ENCODE measurements at regions not wholly inside any gene's neighbourhood (a gene's known extent, or its start where the extent isn't known, plus 50 kb on each side); places are given as distances from the start of the nearest gene placed in this dataset.

DNA sequence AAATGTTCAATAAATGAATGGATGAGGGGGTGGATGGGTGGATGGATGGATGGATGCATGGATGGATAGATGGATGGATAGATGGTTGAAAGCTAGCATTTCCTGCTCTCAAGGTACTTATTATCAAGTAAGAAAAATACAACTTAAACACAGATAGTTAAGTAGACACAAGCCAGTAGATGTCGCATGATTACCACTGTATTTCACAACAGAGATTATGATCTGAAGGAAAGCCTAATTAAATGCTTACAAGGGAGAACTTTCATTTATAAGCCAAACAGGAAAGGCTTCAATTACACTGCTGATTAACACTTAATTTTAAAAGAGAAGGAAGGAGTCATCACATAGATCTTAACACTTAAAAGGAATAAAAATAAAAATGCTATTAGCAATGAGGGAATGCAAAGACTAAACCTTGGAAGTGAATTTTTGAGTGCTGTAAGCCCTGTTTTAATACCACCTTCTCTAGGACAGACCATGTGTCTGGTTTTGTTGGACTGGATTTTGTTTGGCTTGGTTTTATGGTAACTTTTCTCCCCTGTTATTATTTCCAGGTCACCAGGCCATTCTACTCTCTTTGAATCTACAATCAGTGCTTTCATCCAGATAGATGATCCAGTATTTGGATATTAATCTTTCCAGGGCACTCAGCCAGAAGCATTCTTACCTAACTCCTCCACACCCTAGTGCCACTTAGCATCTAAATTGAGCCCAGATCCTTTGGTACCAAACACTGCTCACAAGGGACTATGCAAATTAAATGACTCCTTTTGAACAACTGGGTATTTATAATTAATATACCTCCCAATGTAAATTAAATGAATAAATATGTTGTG lies 75.5 kb upstream of the SLC39A8 start:
- TF ChIP-seq EZH2 (IDR thresholded peaks at IDR 0.05; ENCODE audit: low read length): no peak
- TF ChIP-seq, protein P1, sequence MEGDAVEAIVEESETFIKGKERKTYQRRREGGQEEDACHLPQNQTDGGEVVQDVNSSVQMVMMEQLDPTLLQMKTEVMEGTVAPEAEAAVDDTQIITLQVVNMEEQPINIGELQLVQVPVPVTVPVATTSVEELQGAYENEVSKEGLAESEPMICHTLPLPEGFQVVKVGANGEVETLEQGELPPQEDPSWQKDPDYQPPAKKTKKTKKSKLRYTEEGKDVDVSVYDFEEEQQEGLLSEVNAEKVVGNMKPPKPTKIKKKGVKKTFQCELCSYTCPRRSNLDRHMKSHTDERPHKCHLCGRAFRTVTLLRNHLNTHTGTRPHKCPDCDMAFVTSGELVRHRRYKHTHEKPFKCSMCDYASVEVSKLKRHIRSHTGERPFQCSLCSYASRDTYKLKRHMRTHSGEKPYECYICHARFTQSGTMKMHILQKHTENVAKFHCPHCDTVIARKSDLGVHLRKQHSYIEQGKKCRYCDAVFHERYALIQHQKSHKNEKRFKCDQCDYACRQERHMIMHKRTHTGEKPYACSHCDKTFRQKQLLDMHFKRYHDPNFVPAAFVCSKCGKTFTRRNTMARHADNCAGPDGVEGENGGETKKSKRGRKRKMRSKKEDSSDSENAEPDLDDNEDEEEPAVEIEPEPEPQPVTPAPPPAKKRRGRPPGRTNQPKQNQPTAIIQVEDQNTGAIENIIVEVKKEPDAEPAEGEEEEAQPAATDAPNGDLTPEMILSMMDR (optimal IDR thresholded peaks at IDR 0.05 in 1 of 3, IDR thresholded peaks at IDR 0.05 in 1 of 3, conservative IDR thresholded peaks at IDR 0.05 in 1 of 3; ENCODE audit: extremely low read depth in 1 of 3, insufficient read depth in 2 of 3, low read length in 3 of 3): no peak

All from keratinocyte (primary cell).